WTC11 (cell line): ENCODE measurements at regions not wholly inside any gene's neighbourhood (a gene's known extent, or its start where the extent isn't known, plus 50 kb on each side); places are given as distances from the start of the nearest gene placed in this dataset.

Experiments
- ATAC-seq: fragments of 200-7000 bp; cut with Tn5 transposase; 2 replicates; pipeline ENCODE4 v1.10.0; 2021; ENCODE audit warnings: mild to moderate bottlenecking, moderate library complexity
- CTCF ChIA-PET: fragments of 300-600 bp; sonication (Branson Sonifier 250); formaldehyde crosslinking; loops from one replicate; lab custom pipeline; 2021; ENCODE audit warnings: antibody characterized with exemption; lab: Charles Lee
- POLR2A ChIA-PET: fragments of 350-600 bp; sonication (Branson Sonifier 250); formaldehyde crosslinking; loops from one replicate; lab custom pipeline; 2021; ENCODE audit warnings: antibody characterized with exemption; lab: Charles Lee
- DNase-seq: peaks from one replicate; pipeline ENCODE4 v3.0.0; 2021; ENCODE audit warnings: low spot score
- H3K27ac Mint-ChIP-seq: 2 replicates; pipeline ENCODE4 v1.8.0; 2021; ENCODE audit warnings: mixed read lengths
- H3K27me3 Mint-ChIP-seq: 2 replicates; pipeline ENCODE4 v1.8.0; 2021; ENCODE audit warnings: low read depth, mild to moderate bottlenecking, moderate library complexity, mixed read lengths
- H3K36me3 Mint-ChIP-seq: 2 replicates; pipeline ENCODE4 v1.8.0; 2021; ENCODE audit warnings: mixed read lengths
- H3K4me1 Mint-ChIP-seq: 2 replicates; pipeline ENCODE4 v1.8.0; 2022; ENCODE audit warnings: mixed read lengths
- H3K4me3 Mint-ChIP-seq: 2 replicates; pipeline ENCODE4 v1.8.0; 2021; ENCODE audit warnings: mild to moderate bottlenecking, moderate library complexity, mixed read lengths
- H3K9me3 Mint-ChIP-seq: 2 replicates; pipeline ENCODE4 v1.8.0; 2021; ENCODE audit warnings: mixed read lengths
- CBFB ChIP-seq: sonication (generic); formaldehyde crosslinking; IDR thresholded peaks from 2 replicates; pipeline ENCODE4 v1.8.1; 2022; ENCODE audit warnings: mild to moderate bottlenecking, low read depth, missing genetic modification reagents
- EMX1 ChIP-seq: fragments of 250-450 bp; sonication (Bioruptor Pico); IDR thresholded peaks from 2 replicates; pipeline ENCODE4 v1.8.0; 2021; ENCODE audit warnings: mild to moderate bottlenecking
- ESRRA ChIP-seq: sonication (generic); formaldehyde crosslinking; IDR thresholded peaks from 2 replicates; pipeline ENCODE4 v1.8.1; 2022; ENCODE audit warnings: mild to moderate bottlenecking, missing genetic modification reagents, borderline replicate concordance
- PRRX2 ChIP-seq: fragments of 250-450 bp; sonication (Bioruptor Pico); IDR thresholded peaks from 2 replicates; pipeline ENCODE4 v1.8.0; 2021; ENCODE audit warnings: mild to moderate bottlenecking
- ZNF121 ChIP-seq: sonication (generic); formaldehyde crosslinking; IDR thresholded peaks from 2 replicates; pipeline ENCODE4 v1.8.0; 2023; ENCODE audit warnings: missing genetic modification reagents
- TF ChIP-seq, protein P1 (sequence below): sonication (generic); formaldehyde crosslinking; IDR thresholded peaks from 2 replicates; pipeline ENCODE4 v1.8.1; 2023; ENCODE audit warnings: mild to moderate bottlenecking, missing genetic modification reagents, borderline replicate concordance
- TF ChIP-seq, protein P2 (sequence below): sonication (generic); formaldehyde crosslinking; IDR thresholded peaks from 2 replicates; pipeline ENCODE4 v1.8.1; 2023; ENCODE audit warnings: mild to moderate bottlenecking, missing genetic modification reagents, moderate library complexity
- TF ChIP-seq, protein P3 (sequence below): fragments of 250-450 bp; sonication (Bioruptor Pico); IDR thresholded peaks from 2 replicates; pipeline ENCODE4 v1.8.0; 2021; ENCODE audit warnings: mild to moderate bottlenecking
- TF ChIP-seq, protein P4 (sequence below): sonication (generic); formaldehyde crosslinking; IDR thresholded peaks from 2 replicates; pipeline ENCODE4 v1.8.0; 2022; ENCODE audit warnings: mild to moderate bottlenecking, missing genetic modification reagents
- TF ChIP-seq, protein P5 (sequence below): sonication (generic); formaldehyde crosslinking; IDR thresholded peaks from 2 replicates; pipeline ENCODE4 v1.8.0; 2022; ENCODE audit warnings: missing genetic modification reagents
- TF ChIP-seq, protein P6 (sequence below): sonication (generic); formaldehyde crosslinking; IDR thresholded peaks from 2 replicates; pipeline ENCODE4 v1.8.0; 2022; ENCODE audit warnings: mild to moderate bottlenecking, missing genetic modification reagents
- TF ChIP-seq, protein P7 (sequence below): sonication (generic); formaldehyde crosslinking; IDR thresholded peaks from 2 replicates; pipeline ENCODE4 v1.8.1; 2023; ENCODE audit warnings: mild to moderate bottlenecking, missing genetic modification reagents

DNA sequence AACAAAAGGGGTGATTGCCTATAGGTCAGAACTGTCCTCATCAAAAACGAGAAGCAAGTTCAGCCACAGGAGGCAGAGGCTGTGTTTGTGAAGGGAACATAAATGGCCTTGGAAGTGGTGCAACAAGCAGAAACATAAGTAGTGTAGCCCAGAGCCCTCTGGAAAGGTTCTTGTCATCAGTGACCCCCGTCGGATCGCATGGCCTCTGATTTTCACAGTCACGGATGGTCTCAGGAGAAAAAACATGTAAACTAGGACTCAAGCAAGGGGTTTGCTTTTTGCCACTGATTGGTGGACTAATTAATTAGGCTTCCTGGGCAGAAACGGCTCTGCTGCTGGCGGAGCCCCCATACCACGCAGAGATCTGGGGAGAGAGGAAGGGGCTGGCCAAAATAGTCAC is 496.5 kb upstream of the MKI67 start (continued):
- TF ChIP-seq, protein P1, sequence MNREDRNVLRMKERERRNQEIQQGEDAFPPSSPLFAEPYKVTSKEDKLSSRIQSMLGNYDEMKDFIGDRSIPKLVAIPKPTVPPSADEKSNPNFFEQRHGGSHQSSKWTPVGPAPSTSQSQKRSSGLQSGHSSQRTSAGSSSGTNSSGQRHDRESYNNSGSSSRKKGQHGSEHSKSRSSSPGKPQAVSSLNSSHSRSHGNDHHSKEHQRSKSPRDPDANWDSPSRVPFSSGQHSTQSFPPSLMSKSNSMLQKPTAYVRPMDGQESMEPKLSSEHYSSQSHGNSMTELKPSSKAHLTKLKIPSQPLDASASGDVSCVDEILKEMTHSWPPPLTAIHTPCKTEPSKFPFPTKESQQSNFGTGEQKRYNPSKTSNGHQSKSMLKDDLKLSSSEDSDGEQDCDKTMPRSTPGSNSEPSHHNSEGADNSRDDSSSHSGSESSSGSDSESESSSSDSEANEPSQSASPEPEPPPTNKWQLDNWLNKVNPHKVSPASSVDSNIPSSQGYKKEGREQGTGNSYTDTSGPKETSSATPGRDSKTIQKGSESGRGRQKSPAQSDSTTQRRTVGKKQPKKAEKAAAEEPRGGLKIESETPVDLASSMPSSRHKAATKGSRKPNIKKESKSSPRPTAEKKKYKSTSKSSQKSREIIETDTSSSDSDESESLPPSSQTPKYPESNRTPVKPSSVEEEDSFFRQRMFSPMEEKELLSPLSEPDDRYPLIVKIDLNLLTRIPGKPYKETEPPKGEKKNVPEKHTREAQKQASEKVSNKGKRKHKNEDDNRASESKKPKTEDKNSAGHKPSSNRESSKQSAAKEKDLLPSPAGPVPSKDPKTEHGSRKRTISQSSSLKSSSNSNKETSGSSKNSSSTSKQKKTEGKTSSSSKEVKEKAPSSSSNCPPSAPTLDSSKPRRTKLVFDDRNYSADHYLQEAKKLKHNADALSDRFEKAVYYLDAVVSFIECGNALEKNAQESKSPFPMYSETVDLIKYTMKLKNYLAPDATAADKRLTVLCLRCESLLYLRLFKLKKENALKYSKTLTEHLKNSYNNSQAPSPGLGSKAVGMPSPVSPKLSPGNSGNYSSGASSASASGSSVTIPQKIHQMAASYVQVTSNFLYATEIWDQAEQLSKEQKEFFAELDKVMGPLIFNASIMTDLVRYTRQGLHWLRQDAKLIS (CRISPR knock-in tag), result no peak
- no peak for TF ChIP-seq ZNF121 (CRISPR knock-in tag)
- TF ChIP-seq, protein P2, sequence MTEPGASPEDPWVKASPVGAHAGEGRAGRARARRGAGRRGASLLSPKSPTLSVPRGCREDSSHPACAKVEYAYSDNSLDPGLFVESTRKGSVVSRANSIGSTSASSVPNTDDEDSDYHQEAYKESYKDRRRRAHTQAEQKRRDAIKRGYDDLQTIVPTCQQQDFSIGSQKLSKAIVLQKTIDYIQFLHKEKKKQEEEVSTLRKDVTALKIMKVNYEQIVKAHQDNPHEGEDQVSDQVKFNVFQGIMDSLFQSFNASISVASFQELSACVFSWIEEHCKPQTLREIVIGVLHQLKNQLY (CRISPR knock-in tag), result no peak
- TF ChIP-seq, all 79 proteins: peak for 0

DNA sequence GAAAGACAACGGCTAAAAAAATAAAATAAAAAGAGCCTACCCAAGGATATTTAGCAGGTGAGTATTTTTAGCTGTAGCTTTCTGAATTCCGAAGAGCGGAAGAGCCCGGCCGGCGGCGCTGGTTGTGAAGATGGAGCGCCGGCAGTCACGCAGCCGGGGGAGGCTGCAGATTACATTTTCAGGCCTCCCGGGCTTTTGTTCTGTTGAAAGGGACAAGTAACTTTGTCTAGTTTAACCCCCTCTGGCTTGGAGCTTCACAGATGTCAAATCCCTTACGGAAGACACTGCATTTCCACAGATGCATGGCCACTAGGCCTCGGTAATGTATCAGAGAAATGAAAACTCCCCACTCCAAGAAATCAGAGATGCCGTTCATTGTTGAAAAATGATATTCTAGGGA is 497.6 kb upstream of the MKI67 start:
- DNase-seq, result no peak
- Mint-ChIP-seq H3K27ac (no peak overlapping the region), H3K4me1 (peaks cover 33% of the 10 kb centered on the region), H3K4me3 (no peak overlapping the region), H3K9me3 (peaks cover 9% of the 10 kb centered on the region; the same call in 1 of the 2 replicates), H3K36me3 (no peaks in the 10 kb centered on the region), H3K27me3 (no peaks in the 10 kb centered on the region)
- ChIA-PET CTCF (no interaction called here), POLR2A (no interaction called here)
- no peak for ATAC-seq
- TF ChIP-seq EMX1 (no peak), CBFB (CRISPR knock-in tag) (no peak)
- TF ChIP-seq, protein P3, sequence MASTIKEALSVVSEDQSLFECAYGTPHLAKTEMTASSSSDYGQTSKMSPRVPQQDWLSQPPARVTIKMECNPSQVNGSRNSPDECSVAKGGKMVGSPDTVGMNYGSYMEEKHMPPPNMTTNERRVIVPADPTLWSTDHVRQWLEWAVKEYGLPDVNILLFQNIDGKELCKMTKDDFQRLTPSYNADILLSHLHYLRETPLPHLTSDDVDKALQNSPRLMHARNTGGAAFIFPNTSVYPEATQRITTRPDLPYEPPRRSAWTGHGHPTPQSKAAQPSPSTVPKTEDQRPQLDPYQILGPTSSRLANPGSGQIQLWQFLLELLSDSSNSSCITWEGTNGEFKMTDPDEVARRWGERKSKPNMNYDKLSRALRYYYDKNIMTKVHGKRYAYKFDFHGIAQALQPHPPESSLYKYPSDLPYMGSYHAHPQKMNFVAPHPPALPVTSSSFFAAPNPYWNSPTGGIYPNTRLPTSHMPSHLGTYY (CRISPR knock-in tag), result no peak
- TF ChIP-seq, protein P4, sequence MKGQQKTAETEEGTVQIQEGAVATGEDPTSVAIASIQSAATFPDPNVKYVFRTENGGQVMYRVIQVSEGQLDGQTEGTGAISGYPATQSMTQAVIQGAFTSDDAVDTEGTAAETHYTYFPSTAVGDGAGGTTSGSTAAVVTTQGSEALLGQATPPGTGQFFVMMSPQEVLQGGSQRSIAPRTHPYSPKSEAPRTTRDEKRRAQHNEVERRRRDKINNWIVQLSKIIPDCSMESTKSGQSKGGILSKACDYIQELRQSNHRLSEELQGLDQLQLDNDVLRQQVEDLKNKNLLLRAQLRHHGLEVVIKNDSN (CRISPR knock-in tag), result no peak

DNA sequence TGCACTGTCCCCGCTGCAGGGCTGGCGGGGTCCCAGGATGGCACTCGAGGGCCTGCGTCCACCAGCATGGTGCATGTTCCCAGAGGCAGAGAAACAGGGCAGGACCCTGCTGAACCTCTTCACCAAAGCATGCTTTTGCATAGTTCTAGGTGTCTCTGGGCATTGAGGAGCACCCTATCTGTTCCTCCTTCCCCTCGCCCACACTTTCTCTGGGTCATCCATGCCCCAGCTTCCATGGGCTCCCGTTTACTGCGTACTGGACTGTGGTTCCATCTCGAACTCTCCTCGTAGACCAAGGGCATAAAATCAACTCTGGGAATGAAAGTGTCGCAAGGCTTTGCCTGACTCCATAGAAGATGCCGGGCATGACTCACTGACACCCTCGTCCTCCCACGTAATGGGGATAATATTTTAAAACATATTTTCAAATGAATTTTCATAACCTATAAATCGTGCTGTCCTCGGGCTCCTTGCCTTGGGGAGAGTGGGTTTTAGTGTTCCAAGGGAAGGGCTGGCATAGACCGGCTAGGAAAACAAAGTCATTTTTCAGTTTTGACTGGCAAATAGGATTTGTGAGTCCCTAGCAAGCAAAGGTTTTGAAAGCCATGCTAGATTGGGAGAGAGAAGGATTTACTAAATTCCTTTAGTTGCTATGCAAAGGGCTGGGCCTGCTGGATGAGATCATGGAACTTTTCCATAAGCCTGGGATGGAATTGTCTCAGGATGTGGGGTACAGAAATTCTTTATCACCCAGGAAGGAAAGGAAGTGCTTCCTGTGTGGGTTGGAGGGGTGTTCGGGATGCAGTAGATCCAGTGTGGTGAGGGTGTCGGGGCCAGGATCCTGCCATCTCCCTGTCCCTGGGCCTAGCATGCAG is 498.7 kb upstream of the MKI67 start:
- ChIA-PET CTCF (interaction anchor here (0.7 kb wide), 1 partner anchor 130 kb away, joined by 3 read pairs; no protein-coding TSS in a partner anchor), POLR2A (no interaction called here)
- Mint-ChIP-seq H3K9me3 (peaks cover 9% of the 10 kb centered on the region; the same call in 1 of the 2 replicates), H3K27me3 (no peaks in the 10 kb centered on the region), H3K4me3 (no peak overlapping the region), H3K4me1 (peaks cover 39% of the 10 kb centered on the region), H3K27ac (no peak overlapping the region), H3K36me3 (no peaks in the 10 kb centered on the region)
- no peak for ATAC-seq
- no peak for DNase-seq
- TF ChIP-seq, protein P5, sequence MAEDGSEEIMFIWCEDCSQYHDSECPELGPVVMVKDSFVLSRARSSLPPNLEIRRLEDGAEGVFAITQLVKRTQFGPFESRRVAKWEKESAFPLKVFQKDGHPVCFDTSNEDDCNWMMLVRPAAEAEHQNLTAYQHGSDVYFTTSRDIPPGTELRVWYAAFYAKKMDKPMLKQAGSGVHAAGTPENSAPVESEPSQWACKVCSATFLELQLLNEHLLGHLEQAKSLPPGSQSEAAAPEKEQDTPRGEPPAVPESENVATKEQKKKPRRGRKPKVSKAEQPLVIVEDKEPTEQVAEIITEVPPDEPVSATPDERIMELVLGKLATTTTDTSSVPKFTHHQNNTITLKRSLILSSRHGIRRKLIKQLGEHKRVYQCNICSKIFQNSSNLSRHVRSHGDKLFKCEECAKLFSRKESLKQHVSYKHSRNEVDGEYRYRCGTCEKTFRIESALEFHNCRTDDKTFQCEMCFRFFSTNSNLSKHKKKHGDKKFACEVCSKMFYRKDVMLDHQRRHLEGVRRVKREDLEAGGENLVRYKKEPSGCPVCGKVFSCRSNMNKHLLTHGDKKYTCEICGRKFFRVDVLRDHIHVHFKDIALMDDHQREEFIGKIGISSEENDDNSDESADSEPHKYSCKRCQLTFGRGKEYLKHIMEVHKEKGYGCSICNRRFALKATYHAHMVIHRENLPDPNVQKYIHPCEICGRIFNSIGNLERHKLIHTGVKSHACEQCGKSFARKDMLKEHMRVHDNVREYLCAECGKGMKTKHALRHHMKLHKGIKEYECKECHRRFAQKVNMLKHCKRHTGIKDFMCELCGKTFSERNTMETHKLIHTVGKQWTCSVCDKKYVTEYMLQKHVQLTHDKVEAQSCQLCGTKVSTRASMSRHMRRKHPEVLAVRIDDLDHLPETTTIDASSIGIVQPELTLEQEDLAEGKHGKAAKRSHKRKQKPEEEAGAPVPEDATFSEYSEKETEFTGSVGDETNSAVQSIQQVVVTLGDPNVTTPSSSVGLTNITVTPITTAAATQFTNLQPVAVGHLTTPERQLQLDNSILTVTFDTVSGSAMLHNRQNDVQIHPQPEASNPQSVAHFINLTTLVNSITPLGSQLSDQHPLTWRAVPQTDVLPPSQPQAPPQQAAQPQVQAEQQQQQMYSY (CRISPR knock-in tag), result no peak
- TF ChIP-seq ZNF121 (CRISPR knock-in tag) (no peak), ESRRA (CRISPR knock-in tag) (no peak), PRRX2 (CRISPR knock-in tag) (no peak)
- TF ChIP-seq, protein P6, sequence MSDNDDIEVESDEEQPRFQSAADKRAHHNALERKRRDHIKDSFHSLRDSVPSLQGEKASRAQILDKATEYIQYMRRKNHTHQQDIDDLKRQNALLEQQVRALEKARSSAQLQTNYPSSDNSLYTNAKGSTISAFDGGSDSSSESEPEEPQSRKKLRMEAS (CRISPR knock-in tag), result no peak
- TF ChIP-seq, protein P7, sequence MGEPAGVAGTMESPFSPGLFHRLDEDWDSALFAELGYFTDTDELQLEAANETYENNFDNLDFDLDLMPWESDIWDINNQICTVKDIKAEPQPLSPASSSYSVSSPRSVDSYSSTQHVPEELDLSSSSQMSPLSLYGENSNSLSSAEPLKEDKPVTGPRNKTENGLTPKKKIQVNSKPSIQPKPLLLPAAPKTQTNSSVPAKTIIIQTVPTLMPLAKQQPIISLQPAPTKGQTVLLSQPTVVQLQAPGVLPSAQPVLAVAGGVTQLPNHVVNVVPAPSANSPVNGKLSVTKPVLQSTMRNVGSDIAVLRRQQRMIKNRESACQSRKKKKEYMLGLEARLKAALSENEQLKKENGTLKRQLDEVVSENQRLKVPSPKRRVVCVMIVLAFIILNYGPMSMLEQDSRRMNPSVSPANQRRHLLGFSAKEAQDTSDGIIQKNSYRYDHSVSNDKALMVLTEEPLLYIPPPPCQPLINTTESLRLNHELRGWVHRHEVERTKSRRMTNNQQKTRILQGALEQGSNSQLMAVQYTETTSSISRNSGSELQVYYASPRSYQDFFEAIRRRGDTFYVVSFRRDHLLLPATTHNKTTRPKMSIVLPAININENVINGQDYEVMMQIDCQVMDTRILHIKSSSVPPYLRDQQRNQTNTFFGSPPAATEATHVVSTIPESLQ (CRISPR knock-in tag), result no peak
- TF ChIP-seq, protein P1 (CRISPR knock-in tag), result no peak
